T-helper 17 cell (primary cell): ENCODE measurements at regions not wholly inside any gene's neighbourhood (a gene's known extent, or its start where the extent isn't known, plus 50 kb on each side); places are given as distances from the start of the nearest gene placed in this dataset.
"Not testable (repeated sequence)": the region's sequence is repeated elsewhere in the genome, so short reads cannot be mapped to it uniquely, and the experiment has no call there.

Source experiments
- ATAC-seq: fragments of 150-1000 bp; cut with Tn5 transposase; 2 replicates; pipeline ENCODE4 v1.10.0; 2021; ENCODE audit warnings: mild to moderate bottlenecking, moderate library complexity
- DNase-seq, 3 donors: peaks; one replicate each; pipeline versions ENCODE4 v3.0.0 to v3.0.0-alpha.2; 2020 to 2021
- H3K9me3 ChIP-seq: one replicate; pipeline ENCODE4 v1.7.0; 2013; ENCODE audit warnings: low read length, mild to moderate bottlenecking; ENCODE audit not compliant: control insufficient read depth, poor library complexity, severe bottlenecking
- H3K27ac Mint-ChIP-seq: one replicate; pipeline ENCODE4 v1.8.0; 2022; ENCODE audit warnings: mild to moderate bottlenecking, moderate library complexity, mixed read lengths
- H3K27me3 Mint-ChIP-seq: one replicate; pipeline ENCODE4 v1.8.0; 2022; ENCODE audit warnings: mixed read lengths
- H3K36me3 Mint-ChIP-seq: one replicate; pipeline ENCODE4 v1.8.0; 2022; ENCODE audit warnings: low read depth, mixed read lengths
- H3K4me1 Mint-ChIP-seq: one replicate; pipeline ENCODE4 v1.8.0; 2022; ENCODE audit warnings: mild to moderate bottlenecking, mixed read lengths
- H3K4me3 Mint-ChIP-seq: one replicate; pipeline ENCODE4 v1.8.0; 2022; ENCODE audit warnings: mild to moderate bottlenecking, moderate library complexity, mixed read lengths

DNA sequence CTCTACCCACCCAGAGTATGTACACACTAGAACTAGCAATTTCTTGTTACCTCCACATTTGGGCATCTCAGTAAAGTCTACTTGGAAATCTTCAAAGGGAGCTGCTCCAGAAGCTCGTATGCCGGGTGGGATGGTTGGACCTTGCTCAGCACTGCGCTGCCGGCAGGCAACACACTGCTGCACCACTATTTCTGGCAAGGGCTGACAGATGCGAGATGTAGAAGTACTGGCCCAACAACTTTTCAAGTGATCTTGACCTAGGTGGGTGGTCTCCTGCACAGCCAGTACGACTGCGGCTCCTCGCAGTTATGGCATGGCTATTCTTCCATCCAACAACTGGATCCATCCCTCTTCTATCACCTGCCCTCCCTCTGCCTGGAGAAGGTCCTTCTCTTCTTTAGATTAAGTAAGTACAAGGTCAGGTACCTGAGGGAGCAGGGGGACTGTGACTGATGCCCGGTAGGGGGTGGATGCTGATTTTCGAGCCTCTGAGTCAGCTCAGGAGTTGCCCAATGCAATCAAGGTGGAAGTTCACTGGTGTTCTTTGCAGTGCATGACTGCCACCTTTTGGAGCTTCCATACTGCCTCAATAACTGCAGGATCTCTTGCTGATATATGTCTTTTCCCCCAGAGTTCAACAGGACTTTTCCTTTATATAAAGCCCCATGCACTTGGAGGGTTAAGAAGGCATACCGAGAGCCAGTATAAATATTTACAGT lies 100.4 kb upstream of the SLC1A4 start:
- Mint-ChIP-seq H3K27me3 (peaks cover 34% of the 10 kb centered on the region), H3K4me1 (peaks cover 3% of the 10 kb centered on the region), H3K36me3 (no peaks in the 10 kb centered on the region), H3K27ac (no peak overlapping the region), H3K4me3 (no peak overlapping the region)
- H3K9me3 ChIP-seq, result peaks cover 2% of the 10 kb centered on the region
- ATAC-seq, result no peak
- no peak for DNase-seq

DNA sequence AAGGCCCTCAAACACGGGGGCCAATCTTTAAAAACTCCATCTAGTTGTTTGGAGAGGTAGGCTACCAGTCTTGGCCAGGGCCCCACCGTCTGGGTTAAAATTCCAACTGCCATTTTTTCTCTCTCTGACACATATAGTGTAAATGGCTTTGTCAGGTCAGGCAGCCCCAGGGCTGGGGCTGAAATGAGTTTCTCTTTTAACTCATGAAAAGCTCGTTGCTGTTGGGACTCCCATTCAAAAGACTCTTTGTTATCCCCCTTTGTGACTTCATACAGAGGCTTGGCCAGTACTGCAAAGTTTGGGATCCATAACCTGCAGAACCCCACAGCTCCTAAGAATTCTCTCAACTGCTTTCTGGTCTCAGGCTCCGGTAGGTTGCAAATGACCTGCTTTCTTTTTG lies 99.4 kb upstream of the SLC1A4 start:
- no peak overlapping the region for H3K27ac Mint-ChIP-seq
- no peak for ATAC-seq
- H3K4me3 Mint-ChIP-seq, result no peak overlapping the region
- no peaks in the 10 kb centered on the region for H3K36me3 Mint-ChIP-seq
- H3K27me3 Mint-ChIP-seq, result peaks cover 36% of the 10 kb centered on the region
- peaks cover 3% of the 10 kb centered on the region for H3K4me1 Mint-ChIP-seq
- no peak for DNase-seq
- peaks cover 2% of the 10 kb centered on the region for H3K9me3 ChIP-seq

DNA sequence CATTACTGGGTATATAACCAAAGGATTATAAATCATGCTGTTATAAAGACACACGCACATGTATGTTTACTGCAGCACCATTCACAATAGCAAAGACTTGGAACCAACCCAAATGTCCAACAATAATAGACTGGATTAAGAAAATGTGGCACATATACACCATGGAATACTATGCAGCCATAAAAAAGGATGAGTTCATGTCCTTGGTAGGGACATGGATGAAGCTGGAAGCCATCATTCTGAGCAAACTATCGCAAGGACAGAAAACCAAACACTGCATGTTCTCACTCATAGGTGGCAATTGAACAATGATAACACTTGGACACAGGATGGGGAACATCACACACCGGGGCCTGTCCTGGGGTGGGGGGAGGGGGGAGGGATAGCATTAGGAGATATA lies 92.6 kb upstream of the SLC1A4 start:
- DNase-seq, H3K27ac Mint-ChIP-seq, ATAC-seq, H3K4me1 Mint-ChIP-seq, H3K4me3 Mint-ChIP-seq, H3K36me3 Mint-ChIP-seq, H3K9me3 ChIP-seq: not testable (repeated sequence)
- peaks cover 19% of the 10 kb centered on the region for H3K27me3 Mint-ChIP-seq

DNA sequence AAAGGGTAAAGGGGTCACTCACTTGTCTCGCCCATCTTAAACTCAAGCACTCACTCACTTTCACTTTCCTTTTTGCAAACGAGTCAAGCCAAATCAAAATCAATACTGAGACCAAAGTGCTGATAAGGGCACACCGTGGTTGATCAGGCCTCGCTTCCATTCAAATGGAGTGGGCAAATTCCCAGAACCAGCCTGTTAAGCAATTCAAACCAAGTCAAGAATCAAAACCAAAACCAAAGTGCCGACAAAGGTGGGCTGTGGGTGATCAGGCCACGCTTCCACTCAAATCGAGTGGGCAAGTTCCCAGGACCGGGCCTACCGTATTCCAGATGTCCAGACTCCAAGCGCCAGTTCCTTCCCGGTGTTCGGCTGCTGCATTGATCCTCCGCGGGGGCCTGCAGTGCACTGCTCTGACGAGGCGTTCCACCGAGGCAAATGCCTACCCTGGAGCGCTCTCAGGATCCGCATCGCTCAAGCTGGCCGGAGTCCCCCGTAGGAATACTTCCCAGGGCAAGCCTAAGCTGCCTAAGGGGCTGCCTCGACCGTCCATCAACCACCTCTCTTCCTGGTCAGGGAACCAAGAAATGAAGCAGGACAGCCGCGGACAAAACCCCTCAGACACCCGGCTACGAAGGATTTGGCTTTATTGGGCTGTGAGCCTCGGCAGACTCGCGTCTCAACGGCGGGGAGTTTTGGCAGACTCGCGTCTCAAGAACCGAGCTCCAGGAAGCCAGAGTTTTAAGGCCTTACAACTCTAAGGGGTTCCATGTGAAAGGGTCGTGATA lies 89.9 kb upstream of the SLC1A4 start:
- Mint-ChIP-seq H3K27ac (no peak overlapping the region), H3K4me3 (peak overlapping the region; percentile 59), H3K4me1 (peaks cover 9% of the 10 kb centered on the region), H3K27me3 (peaks cover 23% of the 10 kb centered on the region), H3K36me3 (no peaks in the 10 kb centered on the region)
- no peak for ATAC-seq
- H3K9me3 ChIP-seq, result no peaks in the 10 kb centered on the region
- DNase-seq, result no peak

DNA sequence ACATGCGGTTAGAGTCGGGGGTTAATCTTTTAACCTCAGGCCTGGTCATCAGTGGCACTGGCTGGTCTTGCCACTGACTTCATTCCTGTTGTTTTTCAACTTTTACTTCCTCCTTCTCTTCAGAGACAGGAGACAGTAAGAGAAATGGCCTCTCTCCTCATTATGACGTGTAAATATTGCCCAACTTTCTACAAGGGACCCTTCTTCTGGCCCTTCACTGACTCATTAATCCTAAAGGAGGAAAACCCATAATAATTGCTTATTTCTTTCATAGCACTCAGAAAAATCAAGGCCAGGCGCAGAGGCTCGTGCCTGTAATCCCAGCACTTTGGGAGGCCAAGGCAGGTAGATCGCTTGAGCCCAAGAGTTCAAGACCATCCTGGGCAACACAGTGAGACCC lies 89.3 kb upstream of the SLC1A4 start:
- H3K9me3 ChIP-seq, H3K4me1 Mint-ChIP-seq, H3K27ac Mint-ChIP-seq, H3K36me3 Mint-ChIP-seq, DNase-seq, ATAC-seq, H3K4me3 Mint-ChIP-seq: not testable (repeated sequence)
- H3K27me3 Mint-ChIP-seq, result peaks cover 23% of the 10 kb centered on the region

DNA sequence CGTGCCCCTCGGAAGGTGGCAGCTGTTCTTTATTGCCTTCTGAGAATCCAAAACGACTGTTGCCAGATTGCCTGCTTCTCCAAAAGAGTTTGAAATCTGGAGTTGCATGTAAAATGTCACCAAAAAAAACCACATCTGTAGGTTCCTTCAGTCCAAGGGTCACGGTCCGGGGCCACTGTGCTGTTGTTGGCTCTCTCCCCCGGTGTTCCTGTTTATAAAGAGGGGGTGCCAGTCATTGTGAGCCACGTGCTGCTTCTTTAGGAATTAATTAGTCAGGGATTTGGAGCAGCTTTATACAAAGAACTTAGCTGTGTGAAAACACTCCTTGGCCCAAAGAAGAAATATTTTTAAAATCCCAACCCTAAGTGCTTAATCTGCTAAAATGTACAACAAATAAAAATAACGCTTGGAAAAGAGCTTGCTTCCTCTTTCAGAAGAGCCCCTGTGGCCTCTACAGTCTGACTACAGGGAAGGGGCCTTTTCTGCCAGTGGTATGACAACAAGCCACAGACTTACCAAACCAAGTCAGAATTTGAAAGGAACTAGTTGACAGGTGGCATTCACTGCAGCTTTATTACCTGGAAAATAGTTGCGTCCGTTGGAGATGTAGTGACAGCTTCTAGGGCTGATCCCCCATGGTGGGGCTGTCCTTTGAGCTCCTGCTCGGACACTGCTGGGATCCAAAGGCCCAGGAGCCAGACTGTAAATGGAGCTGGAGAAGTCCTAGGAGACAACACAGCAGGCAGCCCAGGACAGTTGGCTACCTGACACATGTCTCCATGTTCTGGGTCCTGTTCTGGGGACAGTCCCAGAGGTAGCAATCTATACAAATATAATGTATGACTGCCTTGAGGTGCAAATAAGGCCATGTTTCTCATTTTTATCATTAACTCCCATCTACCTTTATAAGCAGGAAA lies 84.5 kb upstream of the SLC1A4 start:
- Mint-ChIP-seq H3K4me1 (peaks cover 10% of the 10 kb centered on the region), H3K27ac (no peak overlapping the region), H3K4me3 (no peak overlapping the region), H3K36me3 (no peaks in the 10 kb centered on the region), H3K27me3 (peaks cover 46% of the 10 kb centered on the region)
- DNase-seq, result no peak
- no peaks in the 10 kb centered on the region for H3K9me3 ChIP-seq
- ATAC-seq, result no peak

DNA sequence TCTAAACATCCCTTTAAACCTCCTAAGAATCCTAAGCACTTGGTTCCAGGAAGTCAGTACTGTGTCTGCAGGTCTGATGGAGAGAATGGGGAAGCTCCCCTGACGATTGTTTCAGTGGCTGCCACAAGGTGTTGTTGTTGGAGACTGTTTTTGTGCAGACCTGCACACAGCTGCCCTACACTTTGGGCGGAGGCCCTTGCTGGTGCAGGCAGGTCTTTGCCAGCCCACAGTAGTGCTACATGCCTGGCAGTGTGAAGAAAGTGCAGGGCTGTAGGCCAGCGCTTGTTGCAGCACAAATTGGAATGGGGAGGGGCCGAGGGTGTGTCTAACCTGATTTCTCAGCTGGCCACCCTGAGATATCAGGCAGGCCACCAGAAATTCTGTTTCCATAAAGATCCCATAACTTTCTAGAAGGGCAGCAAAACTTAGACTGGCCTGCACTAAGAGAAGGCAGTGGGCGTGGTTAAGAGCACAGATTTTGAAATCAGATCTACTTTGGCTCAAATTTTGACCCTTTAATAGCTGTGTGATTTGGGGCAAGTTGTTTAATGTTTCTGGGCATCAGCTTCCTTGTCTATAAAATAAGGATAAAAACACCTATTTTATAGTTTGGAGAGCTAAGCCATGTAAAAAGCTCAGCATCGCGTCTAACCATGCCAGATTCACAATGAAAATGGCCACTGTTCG lies 83.7 kb upstream of the SLC1A4 start:
- peaks cover 46% of the 10 kb centered on the region for H3K27me3 Mint-ChIP-seq

DNA sequence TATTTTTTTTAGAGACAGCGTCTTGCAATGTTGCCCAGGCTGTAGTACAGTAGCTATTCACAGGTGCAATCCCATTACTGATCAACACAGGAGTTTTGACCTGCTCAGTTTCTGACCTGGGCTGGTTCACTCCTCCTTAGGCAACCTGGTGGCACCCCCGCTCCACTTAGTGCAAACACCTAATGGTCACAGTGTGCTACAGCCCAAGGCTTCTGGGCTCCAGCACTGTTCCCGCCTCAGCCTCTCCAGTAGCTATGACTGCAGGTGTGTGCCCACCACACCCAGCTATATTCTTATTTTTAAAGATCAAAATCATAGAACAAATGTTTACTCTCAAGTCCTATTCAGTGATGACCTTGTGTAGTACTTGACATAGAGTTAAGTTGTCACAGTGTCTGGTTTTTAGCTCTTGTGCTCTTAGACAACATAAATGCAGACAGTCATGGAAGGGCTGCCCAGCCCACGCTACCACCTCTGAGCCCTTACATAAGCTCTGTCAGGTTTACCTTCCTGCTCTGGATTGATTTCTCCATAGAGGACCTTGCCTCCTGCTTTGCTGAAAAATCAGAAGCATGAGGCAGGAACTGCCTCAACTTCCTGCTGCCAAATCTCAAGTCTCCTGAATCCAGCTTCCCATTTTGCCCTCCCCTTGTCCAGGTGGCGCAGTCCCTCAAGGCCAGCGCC lies 82.2 kb upstream of the SLC1A4 start:
- ATAC-seq, result no peak
- H3K9me3 ChIP-seq, result no peaks in the 10 kb centered on the region

More for the DNA sequence above, 83.7 kb upstream of the SLC1A4 start:
- ATAC-seq (no peak), DNase-seq (no peak)
- no peaks in the 10 kb centered on the region for H3K9me3 ChIP-seq
- Mint-ChIP-seq H3K4me1 (peaks cover 10% of the 10 kb centered on the region), H3K36me3 (no peaks in the 10 kb centered on the region), H3K27ac (no peak overlapping the region), H3K4me3 (no peak overlapping the region)

DNA sequence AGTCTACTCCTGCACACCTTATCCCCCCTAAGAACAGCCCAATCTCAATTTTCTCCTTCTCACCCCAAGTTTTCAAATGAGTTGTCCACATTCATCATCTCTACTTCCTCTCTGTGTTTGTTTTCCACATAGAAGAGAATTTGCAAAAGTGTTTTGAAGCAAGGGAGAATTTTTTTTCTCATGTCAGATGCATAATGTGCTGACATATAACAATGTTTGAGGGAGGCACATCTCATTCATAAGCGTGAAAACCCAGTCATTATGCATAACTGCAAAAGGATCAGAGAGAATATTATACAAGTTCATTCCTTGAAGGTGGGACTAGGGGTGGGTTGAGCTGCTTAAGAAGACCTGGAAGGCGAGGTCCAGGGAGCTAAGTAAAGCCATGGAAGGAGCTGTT lies 80.8 kb upstream of the SLC1A4 start:
- Mint-ChIP-seq H3K4me3 (no peak overlapping the region), H3K27ac (no peak overlapping the region), H3K36me3 (no peaks in the 10 kb centered on the region), H3K27me3 (peaks cover 32% of the 10 kb centered on the region), H3K4me1 (peaks cover 9% of the 10 kb centered on the region)
- no peak for ATAC-seq
- H3K9me3 ChIP-seq, result no peaks in the 10 kb centered on the region
- DNase-seq, result no peak

More for the DNA sequence above, 82.2 kb upstream of the SLC1A4 start:
- peaks cover 46% of the 10 kb centered on the region for H3K27me3 Mint-ChIP-seq
- H3K27ac Mint-ChIP-seq, result no peak overlapping the region
- H3K4me3 Mint-ChIP-seq, result no peak overlapping the region
- no peaks in the 10 kb centered on the region for H3K36me3 Mint-ChIP-seq
- peaks cover 10% of the 10 kb centered on the region for H3K4me1 Mint-ChIP-seq
- DNase-seq, result no peak

DNA sequence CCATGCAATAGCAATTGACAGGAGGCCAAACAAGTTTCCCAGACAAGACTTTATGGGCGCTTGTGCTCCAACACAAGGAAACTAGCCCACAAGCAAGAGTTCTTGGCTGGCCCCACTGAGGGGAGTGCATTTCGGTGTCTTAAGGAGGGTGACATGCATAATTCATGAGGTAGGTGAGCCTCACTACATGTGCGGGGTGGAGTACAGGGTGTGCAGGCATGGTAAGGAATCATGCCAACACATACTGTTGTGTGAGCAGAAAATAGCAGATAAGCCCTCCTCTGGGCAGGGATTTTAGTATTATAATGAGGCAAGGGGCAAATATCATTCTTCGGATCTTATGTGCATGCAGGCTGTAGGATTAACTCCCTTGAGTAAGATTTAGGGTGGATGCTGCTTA lies 78.7 kb upstream of the SLC1A4 start:
- Mint-ChIP-seq H3K4me1 (peaks cover 4% of the 10 kb centered on the region), H3K27ac (no peak overlapping the region), H3K4me3 (no peak overlapping the region), H3K36me3 (no peaks in the 10 kb centered on the region), H3K27me3 (peaks cover 22% of the 10 kb centered on the region)
- H3K9me3 ChIP-seq, result no peaks in the 10 kb centered on the region
- DNase-seq (no peak), ATAC-seq (no peak)

DNA sequence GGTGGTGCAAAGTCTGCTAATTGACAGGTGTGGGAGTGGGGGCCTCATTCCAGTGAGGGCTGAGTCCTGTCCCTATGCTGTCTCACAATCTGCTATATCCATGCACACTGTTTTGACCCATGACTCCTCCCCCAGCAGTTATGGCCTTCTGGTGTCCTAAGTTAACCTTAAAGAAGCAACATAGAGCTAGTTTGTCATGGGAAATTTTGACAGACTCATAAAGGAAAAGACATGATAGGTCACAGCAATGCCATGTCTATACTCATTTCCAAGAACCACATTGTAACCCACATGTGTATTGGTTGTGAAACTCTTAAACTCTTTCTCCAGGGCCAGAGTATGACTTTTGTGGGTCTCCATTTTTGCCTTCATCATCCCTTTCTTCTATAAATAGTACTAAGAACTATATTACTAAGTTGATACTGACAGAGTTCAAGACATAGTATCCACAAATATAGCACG lies 78.2 kb upstream of the SLC1A4 start:
- ATAC-seq (no peak), DNase-seq (no peak)
- no peak overlapping the region for H3K27ac Mint-ChIP-seq
- no peaks in the 10 kb centered on the region for H3K9me3 ChIP-seq
- peaks cover 4% of the 10 kb centered on the region for H3K4me1 Mint-ChIP-seq
- no peaks in the 10 kb centered on the region for H3K36me3 Mint-ChIP-seq
- H3K27me3 Mint-ChIP-seq, result peaks cover 17% of the 10 kb centered on the region
- no peak overlapping the region for H3K4me3 Mint-ChIP-seq

DNA sequence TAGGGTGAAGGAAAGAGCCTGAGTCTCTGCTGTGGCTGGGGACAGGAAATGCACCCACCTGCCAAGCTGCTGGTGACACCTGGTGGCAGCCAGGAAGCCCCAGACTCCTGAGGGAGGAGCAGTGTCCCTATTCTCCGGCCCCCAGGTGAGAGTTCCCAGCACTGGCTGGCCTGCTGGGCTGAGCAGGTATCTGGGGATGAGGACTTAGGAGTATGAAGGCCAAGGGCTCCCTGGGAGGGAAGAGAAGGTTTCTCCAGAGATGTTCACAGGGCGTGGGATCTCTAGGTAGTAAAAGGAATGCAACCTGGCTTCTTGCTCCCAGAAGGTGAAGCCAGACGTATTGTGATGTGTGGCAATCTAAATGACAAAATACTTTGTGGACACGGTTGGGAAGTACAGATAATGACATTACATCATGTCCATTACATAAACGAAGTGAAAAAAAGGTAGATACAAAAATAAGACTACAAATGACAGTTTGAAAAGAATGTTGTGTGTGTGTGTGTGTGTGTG lies 75.8 kb upstream of the SLC1A4 start:
- ATAC-seq, result no peak
- Mint-ChIP-seq H3K4me3 (no peak overlapping the region), H3K27ac (no peak overlapping the region), H3K27me3 (peaks cover 4% of the 10 kb centered on the region), H3K4me1 (peaks cover 5% of the 10 kb centered on the region), H3K36me3 (no peaks in the 10 kb centered on the region)
- no peaks in the 10 kb centered on the region for H3K9me3 ChIP-seq
- DNase-seq, result no peak
